SJCRH30 (cell line): ENCODE measurements at regions not wholly inside any gene's neighbourhood (a gene's known extent, or its start where the extent isn't known, plus 50 kb on each side); places are given as distances from the start of the nearest gene placed in this dataset.
A peak's percentile ranks its signal among the peaks of the same experiment; 100 is the strongest.

Experiments
- DNase-seq, 2 experiments: peaks; one replicate each; pipeline ENCODE4 v3.0.0-alpha.2; 2015 to 2020
- H3K27ac ChIP-seq: fragments of 250-450 bp; sonication (Bioruptor Pico); 2 replicates; pipeline ENCODE4 v1.5.1; 2020; ENCODE audit warnings: mild to moderate bottlenecking, moderate library complexity
- H3K27me3 ChIP-seq: fragments of 250-450 bp; sonication (Bioruptor Pico); 2 replicates; pipeline ENCODE4 v1.5.1; 2020; ENCODE audit warnings: mild to moderate bottlenecking, moderate library complexity
- H3K36me3 ChIP-seq: fragments of 250-450 bp; sonication (Bioruptor Pico); 2 replicates; pipeline ENCODE4 v1.5.1; 2020; ENCODE audit warnings: mild to moderate bottlenecking, moderate library complexity
- H3K4me1 ChIP-seq: fragments of 250-450 bp; sonication (Bioruptor Pico); 2 replicates; pipeline ENCODE4 v1.5.1; 2020; ENCODE audit warnings: mild to moderate bottlenecking, moderate library complexity
- H3K4me3 ChIP-seq: fragments of 250-450 bp; sonication (Bioruptor Pico); 2 replicates; pipeline ENCODE4 v1.5.1; 2020; ENCODE audit warnings: mild to moderate bottlenecking, moderate library complexity
- H3K9me3 ChIP-seq: fragments of 250-450 bp; sonication (Bioruptor Pico); replicated peaks from 2 replicates; pipeline ENCODE4 v1.5.1; 2020; ENCODE audit warnings: mild to moderate bottlenecking, moderate library complexity

GRCh38 chr10:21334891-21335696, 190.4 kb downstream of the SKIDA1 start:
- DNase-seq, result peak; percentile 21 to 31
- Histone ChIP-seq H3K36me3 (no peaks in the 10 kb centered on the region), H3K27ac (no peak overlapping the region), H3K9me3 (no peaks in the 10 kb centered on the region), H3K4me1 (peaks cover 6% of the 10 kb centered on the region; the same call in 1 of the 2 replicates), H3K4me3 (no peak overlapping the region), H3K27me3 (no peaks in the 10 kb centered on the region)

DNA sequence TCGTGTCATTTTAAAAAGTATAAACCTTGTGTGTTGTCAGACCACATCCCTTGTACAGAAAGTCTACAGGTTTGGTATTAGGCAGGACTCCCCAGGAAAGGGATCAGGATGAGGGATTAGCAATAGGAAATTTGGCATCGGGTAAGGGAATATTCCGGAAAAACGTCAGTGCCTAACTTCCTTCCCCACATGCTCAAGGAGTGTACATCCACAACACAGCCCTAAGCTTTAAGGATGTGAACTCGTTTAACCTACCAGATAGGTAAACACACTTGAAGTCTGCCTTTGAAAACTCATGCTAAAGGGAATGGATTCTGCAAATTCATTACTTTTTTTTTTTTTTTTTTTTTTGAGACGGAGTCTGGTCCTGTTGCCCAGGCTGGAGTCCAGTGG, 194.9 kb downstream of the SKIDA1 start:
- no peaks in the 10 kb centered on the region for H3K36me3 ChIP-seq
- H3K27ac ChIP-seq, result no peak overlapping the region
- H3K9me3 ChIP-seq, result no peaks in the 10 kb centered on the region
- peaks cover 4% of the 10 kb centered on the region; the same call in 1 of the 2 replicates for H3K4me1 ChIP-seq
- H3K4me3 ChIP-seq, result no peak overlapping the region
- H3K27me3 ChIP-seq, result no peaks in the 10 kb centered on the region
- no peak for DNase-seq

DNA sequence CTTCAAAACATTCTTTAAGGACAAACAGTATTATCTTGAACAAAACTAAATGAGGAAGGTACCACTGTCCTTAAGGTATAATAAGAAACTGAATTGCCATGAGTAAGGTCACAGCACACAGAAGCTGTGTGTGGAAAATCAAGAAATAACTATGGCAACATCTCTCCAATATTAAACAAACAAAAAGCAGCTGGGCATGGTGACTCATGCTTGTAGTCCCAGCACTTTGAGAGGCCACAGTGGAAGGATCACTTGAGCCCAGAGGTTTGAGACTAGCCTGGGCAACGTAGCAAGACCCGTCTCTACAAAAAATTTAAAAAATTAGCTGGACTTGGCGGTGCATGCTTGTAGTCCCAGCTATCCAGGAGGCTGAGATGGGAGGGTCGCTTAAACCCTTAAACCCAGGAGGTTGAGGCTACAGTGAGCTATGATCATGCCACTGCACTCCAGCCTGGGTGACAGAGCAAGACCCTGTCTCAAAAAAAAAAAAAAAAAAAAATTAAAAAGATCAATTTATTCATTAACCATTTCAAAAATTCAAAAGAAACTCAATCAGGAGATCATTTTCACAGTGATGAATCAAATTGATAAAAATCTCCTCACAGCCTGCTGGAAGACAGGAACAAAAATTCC, 195.4 kb downstream of the SKIDA1 start:
- no peak overlapping the region for H3K27ac ChIP-seq
- H3K9me3 ChIP-seq, result no peaks in the 10 kb centered on the region
- H3K27me3 ChIP-seq, result no peaks in the 10 kb centered on the region
- H3K4me1 ChIP-seq, result peaks cover 4% of the 10 kb centered on the region; the same call in 1 of the 2 replicates
- no peaks in the 10 kb centered on the region for H3K36me3 ChIP-seq
- H3K4me3 ChIP-seq, result no peak overlapping the region
- DNase-seq, result peak; percentile 40 to 62

- Histone ChIP-seq H3K36me3 (no peaks in the 10 kb centered on the region), H3K9me3 (no peaks in the 10 kb centered on the region)
- no peak for DNase-seq
Observed at GRCh38 chr10:21327289-21327993, 198.0 kb downstream of the SKIDA1 start.

DNA sequence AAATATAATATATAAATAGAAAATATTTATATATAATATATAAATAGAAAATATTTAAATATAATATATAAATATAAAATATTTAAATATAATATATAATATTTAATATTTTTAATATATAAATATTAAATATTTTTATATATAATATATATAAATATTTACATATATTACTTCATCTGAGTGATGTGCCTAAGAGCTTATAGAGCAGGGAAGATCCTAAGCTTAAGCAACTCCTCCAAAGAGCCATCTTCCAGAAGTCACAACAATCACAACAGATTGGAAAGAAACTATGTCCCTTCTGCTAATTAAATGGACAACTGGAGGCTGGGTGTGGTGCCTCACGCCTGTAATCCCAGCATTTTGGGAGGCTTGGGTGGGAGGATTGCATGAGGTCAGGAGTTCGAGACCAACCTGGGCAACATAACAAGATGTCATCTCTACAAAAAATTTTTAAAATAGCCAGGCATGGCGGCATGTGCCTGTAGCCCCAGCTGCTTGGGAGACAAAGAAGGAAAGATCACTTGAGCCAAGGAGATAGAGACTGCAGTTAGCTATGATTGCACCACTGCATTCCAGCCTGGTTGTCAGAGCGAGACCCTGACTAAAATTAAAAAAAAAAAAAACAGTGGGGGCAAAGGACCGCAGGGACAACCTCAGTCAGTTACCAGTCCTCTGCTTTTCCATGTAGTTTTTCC, 198.7 kb downstream of the SKIDA1 start:
- no peak overlapping the region for H3K4me3 ChIP-seq
- peaks cover 4% of the 10 kb centered on the region; the same call in 1 of the 2 replicates for H3K4me1 ChIP-seq
- H3K36me3 ChIP-seq, result no peaks in the 10 kb centered on the region
- no peaks in the 10 kb centered on the region for H3K27me3 ChIP-seq
- H3K27ac ChIP-seq, result no peak overlapping the region
- no peak for DNase-seq
- no peaks in the 10 kb centered on the region for H3K9me3 ChIP-seq

More at GRCh38 chr10:21327289-21327993, 198.0 kb downstream of the SKIDA1 start:
- Histone ChIP-seq H3K27ac (no peak overlapping the region), H3K27me3 (no peaks in the 10 kb centered on the region), H3K4me3 (no peak overlapping the region), H3K4me1 (peaks cover 4% of the 10 kb centered on the region; the same call in 1 of the 2 replicates)

GRCh38 chr10:21318540-21319167, 206.8 kb downstream of the SKIDA1 start:
- DNase-seq, result peak; percentile 73 to 88
- no peaks in the 10 kb centered on the region for H3K36me3 ChIP-seq
- no peaks in the 10 kb centered on the region for H3K27me3 ChIP-seq
- peaks cover 9% of the 10 kb centered on the region; the same call in 1 of the 2 replicates for H3K4me1 ChIP-seq
- H3K27ac ChIP-seq, result no peak overlapping the region
- H3K9me3 ChIP-seq, result no peaks in the 10 kb centered on the region
- H3K4me3 ChIP-seq, result no peak overlapping the region

GRCh38 chr10:21317902-21318301, 207.6 kb downstream of the SKIDA1 start:
- no peak overlapping the region for H3K27ac ChIP-seq
- H3K4me3 ChIP-seq, result no peak overlapping the region
- H3K4me1 ChIP-seq, result peaks cover 9% of the 10 kb centered on the region; the same call in 1 of the 2 replicates
- no peaks in the 10 kb centered on the region for H3K9me3 ChIP-seq
- H3K36me3 ChIP-seq, result no peaks in the 10 kb centered on the region
- H3K27me3 ChIP-seq, result no peaks in the 10 kb centered on the region
- DNase-seq, result peak in 1 of 2 experiments; percentile 37

DNA sequence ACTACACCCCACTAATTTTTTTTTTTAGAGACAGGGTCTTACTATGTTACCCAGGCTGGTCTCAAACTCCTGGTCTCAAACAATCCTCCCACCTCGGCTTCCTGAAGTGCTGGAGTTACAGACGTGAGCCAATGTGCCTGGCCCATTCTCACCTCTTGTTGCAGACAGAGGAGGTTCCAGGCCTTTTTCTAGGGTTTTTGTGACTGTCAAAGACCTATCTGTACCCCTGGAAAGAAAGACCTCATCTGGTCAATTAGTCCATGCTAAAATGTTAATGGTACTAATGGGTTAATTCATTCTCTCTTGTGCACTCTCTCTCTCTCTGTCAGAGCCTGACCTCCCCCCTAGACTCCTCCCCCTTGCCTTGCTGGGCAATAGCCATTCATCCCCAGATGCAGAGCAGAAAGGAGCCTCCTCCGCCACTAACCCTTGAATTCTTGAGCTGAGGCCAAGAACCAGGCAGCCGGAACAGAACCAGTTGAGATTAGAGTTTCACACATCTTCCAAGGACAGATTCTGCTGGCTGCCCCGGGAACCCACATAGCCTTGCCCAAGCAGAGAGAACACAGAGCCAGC, 209.7 kb downstream of the SKIDA1 start:
- peak in 1 of 2 experiments; percentile 19 for DNase-seq
- Histone ChIP-seq H3K36me3 (no peaks in the 10 kb centered on the region), H3K27me3 (no peaks in the 10 kb centered on the region), H3K27ac (no peak overlapping the region), H3K4me1 (peaks cover 9% of the 10 kb centered on the region; the same call in 1 of the 2 replicates), H3K9me3 (no peaks in the 10 kb centered on the region), H3K4me3 (no peak overlapping the region)

GRCh38 chr10:21314906-21315644, 210.4 kb downstream of the SKIDA1 start:
- Histone ChIP-seq H3K4me3 (no peak overlapping the region), H3K27me3 (no peaks in the 10 kb centered on the region), H3K9me3 (no peaks in the 10 kb centered on the region), H3K4me1 (peaks cover 9% of the 10 kb centered on the region; the same call in 1 of the 2 replicates), H3K36me3 (no peaks in the 10 kb centered on the region), H3K27ac (no peak overlapping the region)
- DNase-seq, result no peak

- no peaks in the 10 kb centered on the region for H3K36me3 ChIP-seq
- H3K27ac ChIP-seq, result no peak overlapping the region
- H3K9me3 ChIP-seq, result no peaks in the 10 kb centered on the region
- no peaks in the 10 kb centered on the region for H3K27me3 ChIP-seq
- no peak overlapping the region for H3K4me3 ChIP-seq
- DNase-seq, result peak in 1 of 2 experiments; percentile 21
- H3K4me1 ChIP-seq, result peaks cover 9% of the 10 kb centered on the region; the same call in 1 of the 2 replicates
Observed at GRCh38 chr10:21314111-21314626, 211.3 kb downstream of the SKIDA1 start.

GRCh38 chr10:21313691-21314090, 211.8 kb downstream of the SKIDA1 start:
- Histone ChIP-seq H3K27me3 (no peaks in the 10 kb centered on the region), H3K36me3 (no peaks in the 10 kb centered on the region), H3K9me3 (no peaks in the 10 kb centered on the region), H3K4me3 (no peak overlapping the region), H3K27ac (no peak overlapping the region), H3K4me1 (peaks cover 9% of the 10 kb centered on the region; the same call in 1 of the 2 replicates)
- DNase-seq, result no peak

GRCh38 chr10:21311426-21311825, 214.1 kb downstream of the SKIDA1 start:
- H3K4me1 ChIP-seq, result no peaks in the 10 kb centered on the region; the same call in 1 of the 2 replicates
- H3K36me3 ChIP-seq, result no peaks in the 10 kb centered on the region
- no peak overlapping the region for H3K4me3 ChIP-seq
- no peaks in the 10 kb centered on the region for H3K27me3 ChIP-seq
- no peak for DNase-seq
- no peak overlapping the region for H3K27ac ChIP-seq
- no peaks in the 10 kb centered on the region for H3K9me3 ChIP-seq

- no peaks in the 10 kb centered on the region for H3K9me3 ChIP-seq
- no peak overlapping the region for H3K4me3 ChIP-seq
Observed at GRCh38 chr10:21309427-21309826, 216.1 kb downstream of the SKIDA1 start.

More at GRCh38 chr10:21309427-21309826, 216.1 kb downstream of the SKIDA1 start:
- DNase-seq, result no peak
- Histone ChIP-seq H3K36me3 (no peaks in the 10 kb centered on the region), H3K27ac (no peak overlapping the region), H3K4me1 (no peaks in the 10 kb centered on the region; the same call in 1 of the 2 replicates), H3K27me3 (no peaks in the 10 kb centered on the region)
